Glutamatergic neuron (in vitro differentiated cells): ENCODE measurements at regions not wholly inside any gene's neighbourhood (a gene's known extent, or its start where the extent isn't known, plus 50 kb on each side); places are given as distances from the start of the nearest gene placed in this dataset.

Experiments
- DNase-seq: peaks from one replicate; pipeline ENCODE4 v3.0.0; 2022
- H3K27ac Mint-ChIP-seq: one replicate; pipeline ENCODE4 v1.8.0; 2020; ENCODE audit warnings: mild to moderate bottlenecking, mixed read lengths, inconsistent platforms; ENCODE audit not compliant: unreplicated experiment
- H3K27me3 Mint-ChIP-seq: one replicate; pipeline ENCODE4 v1.8.0; 2020; ENCODE audit warnings: mild to moderate bottlenecking, moderate library complexity, mixed read lengths, inconsistent platforms; ENCODE audit not compliant: unreplicated experiment
- H3K36me3 Mint-ChIP-seq: one replicate; pipeline ENCODE4 v1.8.0; 2020; ENCODE audit warnings: mild to moderate bottlenecking, mixed read lengths, inconsistent platforms; ENCODE audit not compliant: unreplicated experiment
- H3K4me1 Mint-ChIP-seq: one replicate; pipeline ENCODE4 v1.8.0; 2020; ENCODE audit warnings: mild to moderate bottlenecking, low read depth, mixed read lengths, inconsistent platforms; ENCODE audit not compliant: unreplicated experiment
- H3K4me3 Mint-ChIP-seq: one replicate; pipeline ENCODE4 v1.8.0; 2020; ENCODE audit warnings: mild to moderate bottlenecking, mixed read lengths, inconsistent platforms; ENCODE audit not compliant: unreplicated experiment
- H3K9me3 Mint-ChIP-seq: one replicate; pipeline ENCODE4 v1.8.0; 2020; ENCODE audit warnings: mild to moderate bottlenecking, moderate library complexity, mixed read lengths, inconsistent platforms; ENCODE audit not compliant: unreplicated experiment
- TF ChIP-seq, protein P1 (sequence below): fragments of 200-600 bp; sonication (generic); IDR thresholded peaks from one replicate; pipeline ENCODE4 v1.5.0; 2021; ENCODE audit not compliant: partially characterized antibody, unreplicated experiment

DNA sequence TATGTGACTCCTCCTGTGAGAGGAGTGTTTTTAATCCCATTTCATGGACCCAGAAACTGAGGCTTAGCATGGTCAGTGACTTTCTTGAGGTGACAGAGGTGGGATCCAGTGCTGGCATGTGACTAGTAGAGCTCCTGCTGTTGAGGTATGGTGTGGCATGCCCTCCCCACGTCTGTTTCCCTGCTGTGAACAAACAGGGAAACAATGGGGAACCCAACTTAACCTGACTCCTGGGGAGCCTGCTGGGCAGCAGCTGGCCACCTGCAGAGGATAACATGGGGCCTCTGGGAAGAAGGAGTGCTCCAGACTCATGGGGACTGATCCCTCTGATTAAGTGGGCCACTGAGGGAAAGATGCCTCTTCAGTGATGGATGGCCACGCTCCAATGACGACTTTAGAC lies 114.0 kb downstream of the BEGAIN start:
- H3K27me3 Mint-ChIP-seq: peaks cover 2% of the 10 kb centered on the region
- no peak for DNase-seq
- peaks cover 20% of the 10 kb centered on the region for H3K4me1 Mint-ChIP-seq
- TF ChIP-seq, protein P1, sequence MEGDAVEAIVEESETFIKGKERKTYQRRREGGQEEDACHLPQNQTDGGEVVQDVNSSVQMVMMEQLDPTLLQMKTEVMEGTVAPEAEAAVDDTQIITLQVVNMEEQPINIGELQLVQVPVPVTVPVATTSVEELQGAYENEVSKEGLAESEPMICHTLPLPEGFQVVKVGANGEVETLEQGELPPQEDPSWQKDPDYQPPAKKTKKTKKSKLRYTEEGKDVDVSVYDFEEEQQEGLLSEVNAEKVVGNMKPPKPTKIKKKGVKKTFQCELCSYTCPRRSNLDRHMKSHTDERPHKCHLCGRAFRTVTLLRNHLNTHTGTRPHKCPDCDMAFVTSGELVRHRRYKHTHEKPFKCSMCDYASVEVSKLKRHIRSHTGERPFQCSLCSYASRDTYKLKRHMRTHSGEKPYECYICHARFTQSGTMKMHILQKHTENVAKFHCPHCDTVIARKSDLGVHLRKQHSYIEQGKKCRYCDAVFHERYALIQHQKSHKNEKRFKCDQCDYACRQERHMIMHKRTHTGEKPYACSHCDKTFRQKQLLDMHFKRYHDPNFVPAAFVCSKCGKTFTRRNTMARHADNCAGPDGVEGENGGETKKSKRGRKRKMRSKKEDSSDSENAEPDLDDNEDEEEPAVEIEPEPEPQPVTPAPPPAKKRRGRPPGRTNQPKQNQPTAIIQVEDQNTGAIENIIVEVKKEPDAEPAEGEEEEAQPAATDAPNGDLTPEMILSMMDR: no peak
- H3K4me3 Mint-ChIP-seq: no peak overlapping the region
- peaks cover 2% of the 10 kb centered on the region for H3K9me3 Mint-ChIP-seq
- H3K27ac Mint-ChIP-seq: no peak overlapping the region
- peaks cover 11% of the 10 kb centered on the region for H3K36me3 Mint-ChIP-seq

DNA sequence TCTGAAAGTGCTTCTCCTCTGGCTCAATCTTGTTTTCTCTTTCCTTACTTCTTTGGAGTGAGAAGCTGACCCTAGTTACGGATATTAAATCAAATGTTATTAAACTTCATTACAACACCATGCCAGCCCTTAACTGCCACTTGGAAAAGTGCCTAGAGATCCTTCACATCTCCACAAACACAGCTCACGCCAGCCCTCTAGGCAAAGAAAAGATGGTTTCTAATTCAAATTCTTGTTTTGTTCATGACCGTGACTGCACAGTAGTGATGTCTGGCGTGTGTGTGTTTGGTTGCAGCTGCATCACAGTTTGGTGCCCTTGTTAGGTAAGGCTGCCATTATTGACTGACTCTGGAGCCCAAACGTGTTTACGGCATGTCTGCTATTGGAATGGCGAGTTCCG lies 113.0 kb downstream of the BEGAIN start:
- H3K4me1 Mint-ChIP-seq: peaks cover 20% of the 10 kb centered on the region
- peaks cover 2% of the 10 kb centered on the region for H3K9me3 Mint-ChIP-seq
- peaks cover 2% of the 10 kb centered on the region for H3K27me3 Mint-ChIP-seq
- no peak overlapping the region for H3K4me3 Mint-ChIP-seq
- TF ChIP-seq, protein P1: no peak
- H3K36me3 Mint-ChIP-seq: peaks cover 11% of the 10 kb centered on the region
- no peak for DNase-seq
- H3K27ac Mint-ChIP-seq: no peak overlapping the region

DNA sequence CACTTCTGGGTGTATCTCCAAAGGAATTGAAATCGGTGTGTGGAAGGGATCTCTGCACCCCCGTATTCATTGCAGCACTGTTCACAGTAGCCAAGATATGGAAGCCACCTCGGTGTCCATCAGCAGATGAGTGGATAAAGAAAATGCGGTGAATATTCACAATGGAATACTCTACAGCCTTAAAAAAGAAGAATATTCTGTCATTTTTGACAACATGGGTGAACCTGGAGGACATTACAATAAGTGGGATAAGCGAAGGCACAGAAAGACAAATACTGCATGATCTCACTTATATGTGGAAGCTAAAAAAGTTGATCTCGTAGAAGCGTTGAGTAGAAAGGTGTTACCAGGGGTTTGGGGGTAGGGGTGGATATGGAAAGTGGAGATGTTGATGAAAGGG lies 111.9 kb downstream of the BEGAIN start:
- Mint-ChIP-seq H3K9me3 (no peaks in the 10 kb centered on the region), H3K27me3 (peaks cover 2% of the 10 kb centered on the region), H3K4me1 (peaks cover 20% of the 10 kb centered on the region), H3K4me3 (no peak overlapping the region), H3K27ac (peak overlapping the region; percentile 43), H3K36me3 (peaks cover 5% of the 10 kb centered on the region)
- DNase-seq: no peak
- TF ChIP-seq, protein P1: no peak

DNA sequence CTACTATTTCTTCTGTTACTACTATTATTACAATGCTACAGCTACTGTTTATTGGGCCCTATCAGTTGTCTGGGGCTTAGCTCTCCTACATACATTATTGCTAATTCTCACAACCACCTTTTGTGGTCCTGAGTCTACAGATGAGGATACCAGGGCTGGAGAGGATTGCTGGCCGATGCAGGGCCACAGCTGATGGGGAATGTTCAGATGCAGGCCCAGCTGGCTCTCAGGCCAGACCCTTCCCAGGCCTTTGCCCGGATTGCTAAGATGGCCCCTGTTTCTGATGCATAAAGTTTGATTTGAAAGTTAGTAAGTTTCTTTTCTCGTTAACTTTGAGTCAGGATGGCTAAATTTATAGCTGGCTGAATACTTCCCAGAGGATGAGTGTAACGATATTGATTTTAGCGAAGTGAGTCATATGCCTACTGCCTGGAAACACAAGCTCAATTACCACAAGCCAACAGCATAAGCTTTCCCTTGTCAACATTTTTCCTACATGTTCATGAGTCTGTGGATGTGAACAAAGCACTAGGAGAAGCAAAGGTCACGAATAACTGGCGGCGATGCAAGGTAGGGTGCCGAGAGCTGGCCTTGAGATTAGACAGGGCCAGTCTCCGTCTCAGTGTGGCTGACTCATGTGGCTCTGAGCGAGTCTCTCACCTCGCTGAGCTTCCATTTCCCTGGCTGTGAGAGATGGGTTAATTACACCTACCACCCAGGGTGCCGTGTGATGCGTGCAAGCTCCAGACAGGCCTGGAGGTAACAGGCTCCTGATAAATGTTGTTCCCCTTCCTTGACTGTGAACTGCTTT lies 111.0 kb downstream of the BEGAIN start:
- Mint-ChIP-seq H3K4me1 (peaks cover 24% of the 10 kb centered on the region), H3K36me3 (peaks cover 4% of the 10 kb centered on the region), H3K27me3 (peaks cover 2% of the 10 kb centered on the region), H3K27ac (peak overlapping the region; percentile 91), H3K9me3 (no peaks in the 10 kb centered on the region), H3K4me3 (no peak overlapping the region)
- TF ChIP-seq, protein P1: no peak
- DNase-seq: no peak

DNA sequence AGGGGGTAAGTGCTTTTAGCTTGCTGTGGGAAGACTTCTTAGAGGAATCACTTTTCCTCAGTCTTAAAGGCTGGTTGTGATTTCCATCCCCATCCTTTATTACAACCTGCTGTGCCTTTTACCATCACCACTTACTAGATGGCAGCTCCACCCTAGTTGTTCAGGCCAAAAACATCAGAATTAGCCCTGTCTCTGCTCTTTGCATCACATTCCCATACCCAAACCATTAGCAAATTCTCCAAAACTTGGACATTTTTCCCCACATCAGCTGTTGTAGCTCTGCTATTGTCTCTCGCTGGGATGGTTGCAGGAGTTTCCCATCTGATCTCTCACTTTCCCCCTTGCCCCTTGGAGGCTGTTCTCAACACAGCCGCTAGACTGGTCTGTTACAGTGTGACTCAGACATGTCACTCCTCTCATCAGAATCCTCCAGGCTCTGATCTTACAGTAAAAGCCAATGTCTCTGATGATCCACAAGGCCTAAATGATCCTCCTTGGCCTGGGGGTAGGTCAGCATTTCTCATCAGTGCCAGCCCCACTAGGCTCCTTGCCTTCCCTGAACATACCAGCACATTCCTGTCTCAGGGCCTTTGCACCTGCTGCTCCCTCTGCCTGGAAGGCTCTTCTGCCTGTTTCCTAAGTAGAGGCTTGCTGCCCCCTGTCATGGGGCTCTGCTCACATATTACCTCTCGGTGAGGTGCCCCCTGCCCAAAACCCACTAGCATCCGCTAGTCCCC lies 102.5 kb downstream of the BEGAIN start:
- peaks cover 7% of the 10 kb centered on the region for H3K27me3 Mint-ChIP-seq
- peaks cover 3% of the 10 kb centered on the region for H3K9me3 Mint-ChIP-seq
- TF ChIP-seq, protein P1: no peak
- DNase-seq: no peak
- H3K4me3 Mint-ChIP-seq: peak overlapping the region; percentile 5
- peaks cover 52% of the 10 kb centered on the region for H3K4me1 Mint-ChIP-seq
- H3K36me3 Mint-ChIP-seq: no peaks in the 10 kb centered on the region
- peak overlapping the region; percentile 81 for H3K27ac Mint-ChIP-seq
